Panc1 (cell line): ENCODE measurements at regions not wholly inside any gene's neighbourhood (a gene's known extent, or its start where the extent isn't known, plus 50 kb on each side); places are given as distances from the start of the nearest gene placed in this dataset.

Experiments used
- ATAC-seq: fragments of 200-7000 bp; cut with Tn5 transposase; 2 replicates; pipeline ENCODE4 v1.9.1; 2020; ENCODE audit warnings: mild to moderate bottlenecking, moderate library complexity
- BruUV-seq: library from RNA; stranded (reverse); fragments of 400-500 nt; replicated peaks from 2 replicates; lab custom pipeline; 2021; lab: Mats Ljungman, UMichigan
- CTCF ChIA-PET: fragments of 300-600 bp; sonication (Branson Sonifier 250); formaldehyde crosslinking; loops from one replicate; lab custom pipeline; 2022; ENCODE audit warnings: antibody characterized with exemption; lab: Charles Lee
- POLR2A ChIA-PET: fragments of 300-600 bp; sonication (Branson Sonifier 250); formaldehyde crosslinking; loops from one replicate; lab custom pipeline; 2022; ENCODE audit warnings: antibody characterized with exemption; lab: Charles Lee
- DNase-seq: peaks from one replicate; pipeline ENCODE4 v3.0.0-alpha.2; 2010; ENCODE audit warnings: low read depth, low spot score
- H3K27ac ChIP-seq: 2 replicates; pipeline ENCODE4 v1.5.1; 2011; ENCODE audit warnings: mild to moderate bottlenecking, low read length, inconsistent platforms
- H3K27me3 ChIP-seq: fragments of 200-500 bp; sonication (Bioruptor generic); 2 replicates; pipeline ENCODE4 v1.6.0; 2014; ENCODE audit warnings: low read length, inconsistent platforms; ENCODE audit not compliant: control insufficient read depth, insufficient read depth
- H3K36me3 ChIP-seq: fragments of 200-500 bp; sonication (Bioruptor generic); 2 replicates; pipeline ENCODE4 v1.5.1; 2014; ENCODE audit warnings: inconsistent platforms, mild to moderate bottlenecking, low read length, moderate library complexity; ENCODE audit not compliant: control insufficient read depth, insufficient read depth
- H3K4me1 ChIP-seq: 2 replicates; pipeline ENCODE4 v1.5.1; 2011; ENCODE audit warnings: inconsistent platforms, mild to moderate bottlenecking, low read length, moderate library complexity; ENCODE audit not compliant: control insufficient read depth, insufficient read depth
- H3K4me3 ChIP-seq, 2 experiments: 2 replicates each; pipeline ENCODE4 v1.5.1; 2011 to 2012; ENCODE audit warnings: low read depth in 2 of 2, low read length in 2 of 2, mild to moderate bottlenecking in 2 of 2, inconsistent platforms in 1 of 2, moderate library complexity in 1 of 2
- H3K9me3 ChIP-seq: fragments of 200-500 bp; sonication (Bioruptor generic); 2 replicates; pipeline ENCODE4 v1.5.1; 2014; ENCODE audit warnings: low read depth, mild to moderate bottlenecking, inconsistent platforms, low read length, moderate library complexity; ENCODE audit not compliant: control insufficient read depth, insufficient read depth
- CTCF ChIP-seq: fragments of 450-650 bp; IDR thresholded peaks from 2 replicates; pipeline ENCODE4 v1.5.1; 2017; ENCODE audit warnings: mild to moderate bottlenecking
- POLR2AphosphoS5 ChIP-seq: IDR thresholded peaks from 2 replicates; pipeline ENCODE4 v1.6.1; 2012; ENCODE audit warnings: mild to moderate bottlenecking, low read depth, low read length, moderate library complexity
- REST ChIP-seq, 2 experiments: IDR thresholded peaks; 2 replicates each; pipeline ENCODE4 v1.6.1; 2011 to 2012; ENCODE audit warnings: low read depth in 2 of 2, control low read depth in 1 of 2, low read length in 1 of 2, mild to moderate bottlenecking in 1 of 2, moderate library complexity in 1 of 2; ENCODE audit not compliant: insufficient read depth in 1 of 2
- SIN3A ChIP-seq: IDR thresholded peaks from 2 replicates; pipeline ENCODE4 v1.6.1; 2012; ENCODE audit warnings: low read depth, mild to moderate bottlenecking, low read length, moderate library complexity, borderline replicate concordance; ENCODE audit not compliant: insufficient read depth
- TCF7L2 ChIP-seq: IDR thresholded peaks from 2 replicates; pipeline ENCODE4 v1.6.1; 2011; ENCODE audit warnings: mild to moderate bottlenecking, low read depth, low read length, inconsistent platforms
- in situ Hi-C: cut with HindIII; loops from 2 replicates; pipeline ENCODE4 v1.10.0; 2016; ENCODE audit warnings: low sequenced_read_pairs, low pct_unique_long_range_greater_than_20kb
- intact Hi-C: fragments of 100-400 bp; cut with micrococcal nuclease; formaldehyde crosslinking; loops from one replicate; pipeline ENCODE4 v1.10.0; 2022; ENCODE audit not compliant: unreplicated experiment

GRCh38 chr9:86525182-86525581 is 171.0 kb upstream of the TUT7 start:
- no peak overlapping the region for H3K4me3 ChIP-seq
- no peak for TF ChIP-seq SIN3A
- no peak for TF ChIP-seq CTCF
- no peak for TF ChIP-seq TCF7L2
- TF ChIP-seq REST (IDR thresholded peaks at IDR 0.05; ENCODE audit: insufficient read depth in 1 of 2, low read depth in 2 of 2, low read length in 1 of 2): no peak
- no peak for TF ChIP-seq POLR2AphosphoS5
- DNase-seq: no peak
- H3K27ac ChIP-seq: no peak overlapping the region
- BruUV-seq: no TSS peak
- no peaks in the 10 kb centered on the region for H3K9me3 ChIP-seq
- no peak for ATAC-seq
- ChIA-PET CTCF (no interaction called here), POLR2A (no interaction called here)
- H3K4me1 ChIP-seq: no peaks in the 10 kb centered on the region
- intact Hi-C loops (no loop called here), in situ Hi-C loops (no loop called here)
- no peaks in the 10 kb centered on the region for H3K36me3 ChIP-seq
- no peaks in the 10 kb centered on the region; the same call in 1 of the 2 replicates for H3K27me3 ChIP-seq

GRCh38 chr9:86521977-86522376 is 167.8 kb upstream of the TUT7 start:
- intact Hi-C loops: no loop called here
- in situ Hi-C loops: no loop called here
- Histone ChIP-seq H3K27me3 (no peaks in the 10 kb centered on the region; the same call in 1 of the 2 replicates), H3K36me3 (no peaks in the 10 kb centered on the region), H3K4me1 (no peaks in the 10 kb centered on the region), H3K27ac (no peak overlapping the region), H3K4me3 (no peak overlapping the region), H3K9me3 (no peaks in the 10 kb centered on the region)
- no peak for DNase-seq
- ATAC-seq: no peak
- ChIA-PET CTCF (no interaction called here), POLR2A (no interaction called here)
- BruUV-seq: no TSS peak
- TF ChIP-seq TCF7L2 (no peak), CTCF (no peak), REST (IDR thresholded peaks at IDR 0.05; ENCODE audit: insufficient read depth in 1 of 2, low read depth in 2 of 2, low read length in 1 of 2) (no peak), SIN3A (no peak), POLR2AphosphoS5 (no peak)
